HG02610 (cell line): ENCODE measurements at regions not wholly inside any gene's neighbourhood (a gene's known extent, or its start where the extent isn't known, plus 50 kb on each side); places are given as distances from the start of the nearest gene placed in this dataset.
"Not testable (repeated sequence)": the region's sequence is repeated elsewhere in the genome, so short reads cannot be mapped to it uniquely, and the experiment has no call there.

ENCODE experiments used
- ATAC-seq: cut with Tn5 transposase; IDR thresholded peaks from one replicate; pipeline ENCODE4 v1.9.1; 2021; ENCODE audit warnings: mild to moderate bottlenecking, moderate library complexity; ENCODE audit not compliant: unreplicated experiment

- peak; percentile 71 for ATAC-seq
These were observed 171.2 kb upstream of the MPDZ start for GRCh38 chr9:13450723-13451122.

- ATAC-seq = no peak
These were observed 169.0 kb upstream of the MPDZ start for GRCh38 chr9:13448482-13448881.

GRCh38 chr9:13447843-13448422 is 168.4 kb upstream of the MPDZ start:
- no peak for ATAC-seq

GRCh38 chr9:13446938-13447842 is 167.7 kb upstream of the MPDZ start:
- no peak for ATAC-seq

- ATAC-seq = no peak
These were observed 166.9 kb upstream of the MPDZ start for GRCh38 chr9:13446286-13446937.

- ATAC-seq = no peak
These were observed 165.6 kb upstream of the MPDZ start for GRCh38 chr9:13445103-13445500.

GRCh38 chr9:13444245-13445102 is 165.0 kb upstream of the MPDZ start:
- ATAC-seq = no peak

- ATAC-seq = no peak
These were observed 164.1 kb upstream of the MPDZ start for GRCh38 chr9:13443346-13444244.

- no peak for ATAC-seq
These were observed 160.4 kb upstream of the MPDZ start for GRCh38 chr9:13439685-13440476.

- no peak for ATAC-seq
These were observed 158.4 kb upstream of the MPDZ start for GRCh38 chr9:13437866-13438265.

- no peak for ATAC-seq
These were observed 157.1 kb upstream of the MPDZ start for GRCh38 chr9:13436591-13436990.

GRCh38 chr9:13433453-13433852 is 154.0 kb upstream of the MPDZ start:
- ATAC-seq = not testable (repeated sequence)

GRCh38 chr9:13432904-13433303 is 153.4 kb upstream of the MPDZ start:
- ATAC-seq = no peak

GRCh38 chr9:13431692-13432091 is 152.2 kb upstream of the MPDZ start:
- ATAC-seq = no peak

GRCh38 chr9:13431222-13431536 is 151.7 kb upstream of the MPDZ start:
- ATAC-seq = no peak

- ATAC-seq = no peak
These were observed 151.1 kb upstream of the MPDZ start for GRCh38 chr9:13430368-13431221.

- no peak for ATAC-seq
These were observed 150.1 kb upstream of the MPDZ start for GRCh38 chr9:13429301-13430190.
